ENCODE measurements at regions not wholly inside any gene's neighbourhood (a gene's known extent, or its start where the extent isn't known, plus 50 kb on each side); places are given as distances from the start of the nearest gene placed in this dataset.
"Not testable (repeated sequence)": the region's sequence is repeated elsewhere in the genome, so short reads cannot be mapped to it uniquely, and the experiment has no call there.

GRCh38 chr20:1841554-1842140 is 53.6 kb upstream of the SIRPA start:
- DNase-seq = no peak
- intact Hi-C loops (cut with micrococcal nuclease; ENCODE audit: unreplicated experiment) = no loop called here
- Histone ChIP-seq H3K27me3 (replicated peaks; ENCODE audit: control insufficient read depth, insufficient read depth, low read length) (no peaks in the 10 kb centered on the region), H3K4me1 (peaks cover 10% of the 10 kb centered on the region), H3K9me3 (0 out of 2 replicates have a peak, but pooled peaks cover 4% of the 10 kb centered on the region), H3K4me3 (ENCODE audit: low read depth, low read length) (no peak overlapping the region), H3K36me3 (ENCODE audit: control insufficient read depth, insufficient read depth, low read length) (no peaks in the 10 kb centered on the region)
- Mint-ChIP-seq H3K4me1 (ENCODE audit: low read depth, unreplicated experiment) (peaks cover 18% of the 10 kb centered on the region), H3K9me3 (ENCODE audit: unreplicated experiment) (peaks cover 23% of the 10 kb centered on the region), H3K36me3 (ENCODE audit: insufficient read depth, unreplicated experiment) (no peaks in the 10 kb centered on the region), H3K4me3 (ENCODE audit: unreplicated experiment) (no peak overlapping the region), H3K27ac (ENCODE audit: unreplicated experiment) (no peak overlapping the region), H3K27me3 (ENCODE audit: insufficient read depth, unreplicated experiment) (no peaks in the 10 kb centered on the region)
- no TSS peak for BruUV-seq (replicated peaks)
- ChIA-PET CTCF (no interaction called here), POLR2A (no interaction called here)
- TF ChIP-seq CTCF (IDR thresholded peaks at IDR 0.05; ENCODE audit: insufficient read depth in 1 of 2, low read depth in 1 of 2, low read length in 1 of 2, severe bottlenecking in 1 of 2, unreplicated experiment in 1 of 2) = no peak

- Histone ChIP-seq H3K9me3 (0 out of 2 replicates have a peak, but pooled peaks cover 3% of the 10 kb centered on the region), H3K4me1 (peaks cover 10% of the 10 kb centered on the region), H3K27me3 (replicated peaks; ENCODE audit: control insufficient read depth, insufficient read depth, low read length) (no peaks in the 10 kb centered on the region), H3K36me3 (ENCODE audit: control insufficient read depth, insufficient read depth, low read length) (no peaks in the 10 kb centered on the region), H3K4me3 (ENCODE audit: low read depth, low read length) (no peak overlapping the region)
- CTCF ChIA-PET = no interaction called here
- POLR2A ChIA-PET = no interaction called here
- Mint-ChIP-seq H3K36me3 (ENCODE audit: insufficient read depth, unreplicated experiment) (no peaks in the 10 kb centered on the region), H3K27ac (ENCODE audit: unreplicated experiment) (peak overlapping the region; percentile 84), H3K4me1 (ENCODE audit: low read depth, unreplicated experiment) (peaks cover 18% of the 10 kb centered on the region), H3K4me3 (ENCODE audit: unreplicated experiment) (no peak overlapping the region), H3K27me3 (ENCODE audit: insufficient read depth, unreplicated experiment) (no peaks in the 10 kb centered on the region), H3K9me3 (ENCODE audit: unreplicated experiment) (peaks cover 17% of the 10 kb centered on the region)
- DNase-seq = no peak
- TF ChIP-seq CTCF (IDR thresholded peaks at IDR 0.05; ENCODE audit: insufficient read depth in 1 of 2, low read depth in 1 of 2, low read length in 1 of 2, severe bottlenecking in 1 of 2, unreplicated experiment in 1 of 2) = no peak
- BruUV-seq (replicated peaks) = no TSS peak
- intact Hi-C loops (cut with micrococcal nuclease; ENCODE audit: unreplicated experiment) = no loop called here
Observed at GRCh38 chr20:1840817-1841553, 54.2 kb upstream of the SIRPA start.

GRCh38 chr20:1839376-1840317 is 55.6 kb upstream of the SIRPA start:
- DNase-seq; H3K27me3 Mint-ChIP-seq (ENCODE audit: insufficient read depth, unreplicated experiment); BruUV-seq (replicated peaks); intact Hi-C loops (cut with micrococcal nuclease; ENCODE audit: unreplicated experiment); H3K4me3 ChIP-seq (ENCODE audit: low read depth, low read length); H3K9me3 ChIP-seq; H3K4me1 ChIP-seq; POLR2A ChIA-PET; H3K36me3 Mint-ChIP-seq (ENCODE audit: insufficient read depth, unreplicated experiment); H3K27me3 ChIP-seq (replicated peaks; ENCODE audit: control insufficient read depth, insufficient read depth, low read length); H3K36me3 ChIP-seq (ENCODE audit: control insufficient read depth, insufficient read depth, low read length): not testable (repeated sequence)
- Mint-ChIP-seq H3K4me3 (ENCODE audit: unreplicated experiment) (peak overlapping the region; percentile 41), H3K9me3 (ENCODE audit: unreplicated experiment) (peaks cover 17% of the 10 kb centered on the region), H3K4me1 (ENCODE audit: low read depth, unreplicated experiment) (peaks cover 18% of the 10 kb centered on the region), H3K27ac (ENCODE audit: unreplicated experiment) (peak overlapping the region; percentile 84)
- CTCF ChIA-PET = interaction anchor here (0.7 to 1.0 kb wide), 2 partner anchors 39 to 63 kb away, joined by 3 to 6 read pairs; no protein-coding TSS in a partner anchor
